Trophoblast cell (in vitro differentiated cells and primary cell): ENCODE measurements at regions not wholly inside any gene's neighbourhood (a gene's known extent, or its start where the extent isn't known, plus 50 kb on each side); places are given as distances from the start of the nearest gene placed in this dataset.
"Not testable (repeated sequence)": the region's sequence is repeated elsewhere in the genome, so short reads cannot be mapped to it uniquely, and the experiment has no call there.

Source experiments
- DNase-seq, 2 donors: peaks; one replicate each; pipeline ENCODE4 v3.0.0-alpha.2; 2016
- H2AFZ ChIP-seq: 2 replicates; pipeline ENCODE4 v1.6.1; 2013; ENCODE audit warnings: low read length, moderate library complexity, mild to moderate bottlenecking; ENCODE audit not compliant: insufficient read depth, poor library complexity
- H2AK5ac ChIP-seq: 2 replicates; pipeline ENCODE4 v1.6.1; 2013; ENCODE audit warnings: mild to moderate bottlenecking, low read length
- H2BK120ac ChIP-seq: 2 replicates; pipeline ENCODE4 v1.6.1; 2013; ENCODE audit warnings: low read length, mild to moderate bottlenecking, moderate library complexity; ENCODE audit not compliant: insufficient read depth, poor library complexity
- H2BK12ac ChIP-seq: 2 replicates; pipeline ENCODE4 v1.6.1; 2013; ENCODE audit warnings: mild to moderate bottlenecking, low read length, moderate library complexity
- H2BK5ac ChIP-seq: 2 replicates; pipeline ENCODE4 v1.6.1; 2013; ENCODE audit warnings: low read length, low read depth, moderate library complexity, mild to moderate bottlenecking; ENCODE audit not compliant: poor library complexity
- H3K14ac ChIP-seq: 2 replicates; pipeline ENCODE4 v1.6.1; 2013; ENCODE audit warnings: mild to moderate bottlenecking, low read length
- H3K18ac ChIP-seq: 2 replicates; pipeline ENCODE4 v1.6.1; 2013; ENCODE audit warnings: mild to moderate bottlenecking, low read length
- H3K23ac ChIP-seq: 2 replicates; pipeline ENCODE4 v1.6.1; 2013; ENCODE audit warnings: low read length
- H3K27ac ChIP-seq: 2 replicates; pipeline ENCODE4 v1.5.1; 2013; ENCODE audit warnings: low read depth, mild to moderate bottlenecking, inconsistent platforms, low read length, moderate library complexity
- H3K27me3 ChIP-seq: 2 replicates; pipeline ENCODE4 v1.6.1; 2013; ENCODE audit warnings: inconsistent platforms, mild to moderate bottlenecking, low read length, moderate library complexity; ENCODE audit not compliant: insufficient read depth
- H3K36me3 ChIP-seq, 2 experiments: 1 replicate in 1 of 2; 2 replicates in 1 of 2; pipeline ENCODE4 v1.6.1; 2013; ENCODE audit warnings: low read length in 2 of 2, mild to moderate bottlenecking in 2 of 2, moderate library complexity in 1 of 2; ENCODE audit not compliant: insufficient read depth in 2 of 2, control insufficient read depth in 1 of 2
- H3K4ac ChIP-seq: 2 replicates; pipeline ENCODE4 v1.6.1; 2013; ENCODE audit warnings: low read depth, mild to moderate bottlenecking, low read length, moderate library complexity
- H3K4me1 ChIP-seq, 2 experiments: 1 replicate in 1 of 2; 2 replicates in 1 of 2; pipeline ENCODE4 v1.6.1; 2013; ENCODE audit warnings: low read length in 2 of 2, mild to moderate bottlenecking in 2 of 2, moderate library complexity in 1 of 2; ENCODE audit not compliant: insufficient read depth in 2 of 2, control insufficient read depth in 1 of 2
- H3K4me2 ChIP-seq: 2 replicates; pipeline ENCODE4 v1.6.1; 2013; ENCODE audit warnings: inconsistent platforms, mild to moderate bottlenecking, low read length, moderate library complexity
- H3K4me3 ChIP-seq: 2 replicates; pipeline ENCODE4 v1.5.1; 2013; ENCODE audit warnings: mild to moderate bottlenecking, low read depth, low read length, inconsistent platforms
- H3K79me1 ChIP-seq: one replicate; pipeline ENCODE4 v1.6.1; 2013; ENCODE audit warnings: low read length
- H3K79me2 ChIP-seq: 2 replicates; pipeline ENCODE4 v1.6.1; 2013; ENCODE audit warnings: low read length, mild to moderate bottlenecking; ENCODE audit not compliant: control insufficient read depth, insufficient read depth, poor library complexity
- H3K9ac ChIP-seq: 2 replicates; pipeline ENCODE4 v1.6.1; 2013; ENCODE audit warnings: mild to moderate bottlenecking, low read length
- H3K9me3 ChIP-seq: 2 replicates; pipeline ENCODE4 v1.6.1; 2013; ENCODE audit warnings: low read depth, mild to moderate bottlenecking, control low read depth, inconsistent platforms, low read length; ENCODE audit not compliant: insufficient read depth
- H4K12ac ChIP-seq: 2 replicates; pipeline ENCODE4 v1.6.1; 2013; ENCODE audit warnings: low read depth, mild to moderate bottlenecking, low read length, moderate library complexity
- H4K8ac ChIP-seq: 2 replicates; pipeline ENCODE4 v1.6.1; 2013; ENCODE audit warnings: low read depth, mild to moderate bottlenecking, low read length, moderate library complexity
- H4K91ac ChIP-seq: one replicate; pipeline ENCODE4 v1.6.1; 2013; ENCODE audit warnings: low read depth, mild to moderate bottlenecking, low read length, moderate library complexity
- whole genome bisulfite sequencing: extraction: QIAGEN DNeasy Blood & Tissue Kit; methylation state at CpG from one replicate; pipeline ENCODE4 v1.1.7; 2013; ENCODE audit warnings: missing lambda C conversion rate; ENCODE audit not compliant: insufficient read length, insufficient coverage; ENCODE audit errors: extremely low coverage; 5-methylcytosine and 5-hydroxymethylcytosine counted together

DNA sequence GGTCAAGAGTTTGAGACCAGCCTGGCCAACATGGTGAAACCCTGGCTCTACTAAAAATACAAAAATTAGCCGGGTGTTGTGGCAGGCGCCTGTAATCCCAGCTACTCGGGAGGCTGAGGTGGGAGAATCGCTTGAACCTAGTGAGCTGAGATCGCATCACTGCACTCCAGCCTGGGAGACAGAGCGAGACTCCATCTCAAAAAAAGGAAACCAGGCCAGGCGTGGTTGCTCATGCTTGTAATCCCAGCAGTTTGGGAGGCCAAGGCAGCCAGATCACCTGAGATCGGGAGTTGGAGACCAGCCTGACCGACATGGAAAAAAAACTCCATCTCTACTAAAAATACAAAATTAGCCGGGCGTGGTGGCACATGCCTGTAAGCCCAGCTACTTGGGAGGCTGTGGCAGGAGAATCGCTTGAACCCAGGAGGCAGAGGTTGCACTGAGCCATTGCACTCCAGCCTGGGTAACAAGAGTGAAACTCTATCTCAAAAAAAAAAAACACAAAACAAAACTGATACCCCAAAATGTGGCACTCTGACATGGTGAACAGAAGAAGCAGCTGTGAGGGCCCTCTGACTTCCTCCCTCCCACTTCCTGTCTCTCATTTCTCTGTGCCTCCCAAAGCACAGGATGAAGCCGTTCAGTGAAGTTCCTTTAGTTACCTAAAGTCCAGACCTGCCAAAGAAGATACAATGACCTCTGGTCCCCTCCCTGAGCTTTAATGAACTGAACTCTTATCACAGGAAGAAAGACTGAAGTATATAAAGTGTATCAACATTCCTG, 93.2 kb upstream of the GRIN2A start:
- not testable (repeated sequence) for H4K12ac ChIP-seq, H4K91ac ChIP-seq, H3K18ac ChIP-seq, H2BK12ac ChIP-seq, H3K14ac ChIP-seq, H3K4me2 ChIP-seq, H3K9ac ChIP-seq, DNase-seq, H3K27ac ChIP-seq, H3K9me3 ChIP-seq, H3K4me3 ChIP-seq, H3K4ac ChIP-seq, H2AK5ac ChIP-seq, H3K79me1 ChIP-seq, H3K27me3 ChIP-seq, H3K4me1 ChIP-seq, H3K79me2 ChIP-seq, H2BK5ac ChIP-seq, H2AFZ ChIP-seq, H2BK120ac ChIP-seq, H3K36me3 ChIP-seq, H4K8ac ChIP-seq, H3K23ac ChIP-seq
- WGBS = no CpG with 5 or more reads among the region's 13 CpGs

DNA sequence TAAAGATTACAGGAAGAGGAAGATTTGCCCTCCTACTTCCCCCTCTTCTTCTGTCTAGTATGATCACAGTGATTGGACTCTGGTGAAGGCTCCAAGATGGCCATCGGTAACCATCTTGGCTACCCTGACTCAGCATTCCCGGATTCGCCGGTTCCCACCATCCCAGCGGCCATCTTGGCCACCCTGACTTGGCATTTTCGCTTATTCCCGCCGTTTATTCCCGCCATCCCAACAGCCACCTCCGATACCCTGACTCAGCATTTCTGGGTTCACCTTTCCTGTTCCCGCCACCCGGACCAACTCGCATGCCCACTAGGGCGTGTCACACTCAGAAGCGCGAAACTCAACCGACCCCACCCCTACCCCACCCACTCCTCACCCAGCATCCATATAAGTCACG, 95.4 kb upstream of the GRIN2A start:
- Histone ChIP-seq H2BK120ac (no peak overlapping the region), H3K27me3 (no peaks in the 10 kb centered on the region), H3K4me1 (no peaks in the 10 kb centered on the region), H3K9ac (no peak overlapping the region), H2AK5ac (no peak overlapping the region), H2BK12ac (no peak overlapping the region), H3K79me2 (no peaks in the 10 kb centered on the region), H4K91ac (no peak overlapping the region), H2BK5ac (no peak overlapping the region), H4K12ac (no peak overlapping the region), H3K4me3 (no peak overlapping the region), H2AFZ (no peak overlapping the region), H3K23ac (no peak overlapping the region), H3K4ac (no peak overlapping the region), H3K36me3 (no peaks in the 10 kb centered on the region), H3K4me2 (no peak overlapping the region), H3K14ac (no peak overlapping the region), H3K79me1 (no peaks in the 10 kb centered on the region), H3K9me3 (peaks cover 6% of the 10 kb centered on the region), H4K8ac (no peak overlapping the region), H3K18ac (no peak overlapping the region), H3K27ac (no peak overlapping the region)
- no peak for DNase-seq
- WGBS = no CpG with 5 or more reads among the region's 18 CpGs

DNA sequence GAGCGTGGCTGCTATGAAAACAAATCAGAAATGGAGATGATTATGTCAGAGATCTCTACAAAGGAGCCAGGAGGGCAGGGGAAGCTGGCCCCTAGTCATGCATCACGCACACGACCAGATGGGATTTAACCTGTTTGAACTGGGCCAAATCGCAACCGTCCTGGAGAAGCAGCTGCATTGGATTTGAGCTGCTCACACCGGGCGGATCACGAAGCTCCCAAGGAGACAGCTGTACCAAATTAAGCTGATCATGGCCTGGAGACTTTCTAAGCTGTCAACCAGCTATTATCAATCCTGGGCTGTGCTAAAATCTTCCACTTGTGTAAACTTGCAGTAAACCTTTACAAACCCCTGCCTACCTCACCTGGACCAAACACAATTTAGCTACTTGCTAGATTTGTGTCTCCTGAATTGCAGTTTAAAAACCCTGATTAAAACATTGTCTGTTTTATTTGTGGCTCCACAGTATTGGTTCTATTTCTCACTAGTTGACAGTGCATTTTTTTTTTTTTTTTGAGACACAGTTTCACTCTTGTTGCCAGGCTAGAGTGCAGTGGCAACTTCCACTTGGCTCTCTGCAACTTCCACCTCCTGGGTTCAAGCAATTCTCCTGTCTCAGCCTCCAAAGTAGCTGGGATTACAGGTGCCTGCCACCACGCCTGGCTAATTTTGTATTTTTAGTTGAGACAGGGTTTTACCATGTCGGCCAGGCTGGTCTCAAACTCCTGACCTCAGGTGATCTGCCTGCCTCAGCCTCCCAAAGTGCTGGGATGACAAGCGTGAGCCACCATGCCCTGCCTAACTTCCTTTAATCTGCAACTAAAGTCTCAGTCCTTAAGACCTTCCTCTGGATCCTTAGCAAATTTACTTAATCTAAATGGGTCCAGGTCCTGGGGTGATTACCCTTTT, 98.3 kb upstream of the GRIN2A start:
- H3K4me3 ChIP-seq = no peak overlapping the region
- WGBS = no CpG with 5 or more reads among the region's 11 CpGs
- H3K14ac ChIP-seq = no peak overlapping the region
- H2AK5ac ChIP-seq = no peak overlapping the region
- no peak overlapping the region for H4K12ac ChIP-seq
- no peaks in the 10 kb centered on the region for H3K4me1 ChIP-seq
- no peak for DNase-seq
- no peak overlapping the region for H3K23ac ChIP-seq
- H3K4ac ChIP-seq = no peak overlapping the region
- peaks cover 6% of the 10 kb centered on the region for H3K9me3 ChIP-seq
- no peak overlapping the region for H4K91ac ChIP-seq
- no peak overlapping the region for H3K18ac ChIP-seq
- H3K4me2 ChIP-seq = no peak overlapping the region
- no peak overlapping the region for H2AFZ ChIP-seq
- H3K9ac ChIP-seq = no peak overlapping the region
- no peaks in the 10 kb centered on the region for H3K36me3 ChIP-seq
- H3K79me1 ChIP-seq = no peaks in the 10 kb centered on the region
- no peak overlapping the region for H2BK120ac ChIP-seq
- no peak overlapping the region for H4K8ac ChIP-seq
- no peak overlapping the region for H2BK12ac ChIP-seq
- H3K79me2 ChIP-seq = no peaks in the 10 kb centered on the region
- H3K27me3 ChIP-seq = no peaks in the 10 kb centered on the region
- H2BK5ac ChIP-seq = no peak overlapping the region
- no peak overlapping the region for H3K27ac ChIP-seq

DNA sequence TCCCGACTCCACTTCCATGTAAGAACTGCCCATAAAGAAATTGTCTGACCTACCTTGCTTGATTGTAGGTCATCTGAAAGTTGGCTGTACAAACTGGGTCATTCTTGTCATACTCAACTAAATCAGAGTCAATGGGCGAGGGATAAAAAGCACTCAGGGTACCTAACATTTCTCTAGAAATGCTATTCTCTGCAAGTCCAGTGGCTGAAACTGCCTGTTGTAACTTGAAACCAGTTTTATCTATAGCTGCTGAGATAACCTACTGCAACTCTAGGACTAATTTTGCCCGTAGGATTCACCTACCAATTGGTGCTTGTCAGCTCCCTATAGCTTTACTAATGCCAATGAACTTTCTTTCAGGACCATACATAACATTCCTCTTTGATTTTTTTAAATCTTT, 100.1 kb upstream of the GRIN2A start:
- no peak overlapping the region for H2BK120ac ChIP-seq
- no peak overlapping the region for H3K4me3 ChIP-seq
- H3K4ac ChIP-seq = no peak overlapping the region
- WGBS = no CpG with 5 or more reads among the region's 3 CpGs
- no peaks in the 10 kb centered on the region for H3K79me1 ChIP-seq
- H2BK12ac ChIP-seq = no peak overlapping the region
- no peak for DNase-seq
- peaks cover 6% of the 10 kb centered on the region for H3K9me3 ChIP-seq
- H3K4me2 ChIP-seq = no peak overlapping the region
- no peaks in the 10 kb centered on the region for H3K36me3 ChIP-seq
- H3K18ac ChIP-seq = no peak overlapping the region
- no peaks in the 10 kb centered on the region for H3K27me3 ChIP-seq
- no peak overlapping the region for H4K12ac ChIP-seq
- no peak overlapping the region for H2BK5ac ChIP-seq
- no peak overlapping the region for H3K9ac ChIP-seq
- H4K8ac ChIP-seq = no peak overlapping the region
- H3K14ac ChIP-seq = no peak overlapping the region
- no peak overlapping the region for H4K91ac ChIP-seq
- no peak overlapping the region for H3K23ac ChIP-seq
- H3K79me2 ChIP-seq = no peaks in the 10 kb centered on the region
- no peak overlapping the region for H2AK5ac ChIP-seq
- no peaks in the 10 kb centered on the region for H3K4me1 ChIP-seq
- no peak overlapping the region for H3K27ac ChIP-seq
- no peak overlapping the region for H2AFZ ChIP-seq
